H1 (cell line): ENCODE measurements at regions not wholly inside any gene's neighbourhood (a gene's known extent, or its start where the extent isn't known, plus 50 kb on each side); places are given as distances from the start of the nearest gene placed in this dataset.

Source experiments
- CTCF ChIA-PET: fragments of 300-600 bp; sonication (Branson Sonifier 250); formaldehyde crosslinking; loops from one replicate; lab custom pipeline; 2021; ENCODE audit not compliant: partially characterized antibody; lab: Charles Lee
- POLR2A ChIA-PET: fragments of 300-600 bp; sonication (Branson Sonifier 250); formaldehyde crosslinking; loops from one replicate; lab custom pipeline; 2021; ENCODE audit warnings: inconsistent platforms; ENCODE audit not compliant: partially characterized antibody; lab: Charles Lee
- DNase-seq, 2 experiments: peaks; one replicate each; pipeline versions ENCODE4 v3.0.0 to v3.0.0-alpha.2; 2010 to 2022; ENCODE audit warnings: low spot score in 2 of 2, low read depth in 1 of 2, mixed read lengths in 1 of 2
- FAIRE-seq: peaks from 2 replicates; lab custom pipeline; 2011; peaks lifted over from hg19 to GRCh38; lab: Jason Lieb, UNC
- H2AFZ ChIP-seq: 2 replicates; pipeline ENCODE4 v1.8.1; 2012; ENCODE audit warnings: low read length, inconsistent platforms
- H2AK5ac ChIP-seq: 2 replicates; pipeline ENCODE4 v1.6.1; 2013; ENCODE audit warnings: low read depth, low read length
- H2BK120ac ChIP-seq: replicated peaks from 2 replicates; pipeline ENCODE3; 2013; ENCODE audit warnings: low read depth, low read length, inconsistent platforms
- H2BK12ac ChIP-seq: 2 replicates; pipeline ENCODE4 v1.6.1; 2013; ENCODE audit warnings: low read depth, low read length
- H2BK15ac ChIP-seq: 2 replicates; pipeline ENCODE4 v1.6.1; 2013; ENCODE audit warnings: low read length
- H2BK20ac ChIP-seq: 2 replicates; pipeline ENCODE4 v1.6.1; 2013; ENCODE audit warnings: low read length
- H2BK5ac ChIP-seq: 2 replicates; pipeline ENCODE4 v1.6.1; 2013; ENCODE audit warnings: low read depth, low read length
- H3K14ac ChIP-seq: 2 replicates; pipeline ENCODE4 v1.6.1; 2013; ENCODE audit warnings: inconsistent platforms; ENCODE audit not compliant: insufficient read length
- H3K18ac ChIP-seq: 2 replicates; pipeline ENCODE4 v1.6.1; 2013; ENCODE audit warnings: low read length; ENCODE audit errors: extremely low read depth
- H3K23ac ChIP-seq: 2 replicates; pipeline ENCODE4 v1.6.1; 2013; ENCODE audit warnings: inconsistent platforms; ENCODE audit not compliant: insufficient read length
- H3K23me2 ChIP-seq: 2 replicates; pipeline ENCODE4 v1.6.1; 2013; ENCODE audit warnings: low read depth, low read length
- H3K27ac ChIP-seq: 2 replicates; pipeline ENCODE4 v1.6.1; 2011; ENCODE audit warnings: low read depth, low read length, inconsistent platforms
- H3K27me3 ChIP-seq, 4 experiments: replicated peaks in 1 of 4; 1 replicate in 1 of 4; 2 replicates in 3 of 4; pipeline versions ENCODE4 v1.6.1 to v1.8.1; 2011 to 2013; ENCODE audit warnings: low read length in 3 of 4, mild to moderate bottlenecking in 3 of 4, inconsistent platforms in 2 of 4, mixed read lengths in 2 of 4, moderate library complexity in 1 of 4; ENCODE audit not compliant: control insufficient read depth in 3 of 4, insufficient read depth in 3 of 4; ENCODE audit errors: extremely low read depth in 1 of 4
- H3K36me3 ChIP-seq, 4 experiments: 2 replicates each; pipeline versions ENCODE4 v1.6.1 to v1.8.1; 2011 to 2013; ENCODE audit warnings: mild to moderate bottlenecking in 4 of 4, low read length in 3 of 4, moderate library complexity in 2 of 4, control low read depth in 1 of 4, inconsistent platforms in 1 of 4; ENCODE audit not compliant: insufficient read depth in 4 of 4, control insufficient read depth in 2 of 4
- H3K4ac ChIP-seq: replicated peaks from 2 replicates; pipeline ENCODE3; 2013; ENCODE audit warnings: low read length, low read depth, mixed read lengths, inconsistent platforms; ENCODE audit not compliant: insufficient read length
- H3K4me1 ChIP-seq, 4 experiments: replicated peaks in 1 of 4; 1 replicate in 1 of 4; 2 replicates in 3 of 4; pipeline versions ENCODE4 v1.6.1 to v1.8.1; 2011 to 2013; ENCODE audit warnings: low read length in 3 of 4, inconsistent platforms in 2 of 4, mixed read lengths in 1 of 4; ENCODE audit not compliant: insufficient read depth in 4 of 4, control insufficient read depth in 3 of 4
- H3K4me2 ChIP-seq, 2 experiments: 2 replicates each; pipeline versions ENCODE4 v1.6.1 to v1.8.1; 2011 to 2013; ENCODE audit warnings: low read depth in 2 of 2, low read length in 2 of 2, control low read depth in 1 of 2, inconsistent platforms in 1 of 2, mild to moderate bottlenecking in 1 of 2; ENCODE audit not compliant: insufficient read depth in 1 of 2
- H3K4me3 ChIP-seq, 4 experiments: fragments of 200-600, 300-600 bp in 1 of 4; sonication (generic), shearing (Covaris generic), sonication (Bioruptor Twin) in 1 of 4; 2 replicates each; pipeline versions ENCODE4 v1.5.1 to v1.8.1; 2011 to 2016; ENCODE audit warnings: low read length in 4 of 4, low read depth in 3 of 4, control low read depth in 2 of 4, inconsistent platforms in 2 of 4, mild to moderate bottlenecking in 2 of 4, mixed read lengths in 1 of 4, moderate library complexity in 1 of 4; ENCODE audit not compliant: insufficient read depth in 2 of 4; ENCODE audit errors: extremely low read depth in 1 of 4
- H3K56ac ChIP-seq: replicated peaks from 2 replicates; pipeline ENCODE3; 2013; ENCODE audit warnings: low read depth, mild to moderate bottlenecking, mixed read lengths, low read length, inconsistent platforms; ENCODE audit not compliant: insufficient read length
- H3K79me1 ChIP-seq: 2 replicates; pipeline ENCODE4 v1.6.1; 2013; ENCODE audit warnings: low read depth, low read length, control low read depth
- H3K79me2 ChIP-seq, 2 experiments: 2 replicates each; pipeline versions ENCODE4 v1.6.1 to v1.8.1; 2012 to 2013; ENCODE audit warnings: low read length in 2 of 2, mild to moderate bottlenecking in 2 of 2, inconsistent platforms in 1 of 2; ENCODE audit not compliant: insufficient read depth in 2 of 2, control insufficient read depth in 1 of 2
- H3K9ac ChIP-seq, 4 experiments: replicated peaks in 1 of 4; 1 replicate in 1 of 4; 2 replicates in 3 of 4; pipeline versions ENCODE4 v1.6.1 to v1.8.1; 2011 to 2013; ENCODE audit warnings: low read depth in 3 of 4, low read length in 3 of 4, control low read depth in 2 of 4, mild to moderate bottlenecking in 2 of 4, moderate library complexity in 2 of 4, inconsistent platforms in 1 of 4; ENCODE audit errors: extremely low read depth in 1 of 4
- H3K9me3 ChIP-seq, 2 experiments: 2 replicates each; pipeline versions ENCODE4 v1.6.1 to v1.8.1; 2012 to 2013; ENCODE audit warnings: mild to moderate bottlenecking in 2 of 2, moderate library complexity in 2 of 2, control low read depth in 1 of 2, inconsistent platforms in 1 of 2, low read depth in 1 of 2, low read length in 1 of 2, mixed read lengths in 1 of 2; ENCODE audit not compliant: insufficient read depth in 2 of 2
- H4K20me1 ChIP-seq, 2 experiments: replicated peaks in 1 of 2; 2 replicates each; pipeline versions ENCODE3 to v1.8.1; 2011 to 2013; ENCODE audit warnings: inconsistent platforms in 2 of 2, low read length in 2 of 2, mild to moderate bottlenecking in 1 of 2; ENCODE audit not compliant: insufficient read depth in 2 of 2, control insufficient read depth in 1 of 2
- H4K5ac ChIP-seq: 2 replicates; pipeline ENCODE4 v1.6.1; 2013; ENCODE audit warnings: low read length, low read depth, mixed read lengths, inconsistent platforms; ENCODE audit not compliant: insufficient read length
- H4K8ac ChIP-seq: 2 replicates; pipeline ENCODE4 v1.8.0; 2013; ENCODE audit warnings: mild to moderate bottlenecking, moderate library complexity, low read length, inconsistent platforms; ENCODE audit not compliant: insufficient read depth; ENCODE audit errors: extremely low read depth
- H4K91ac ChIP-seq: replicated peaks from 2 replicates; pipeline ENCODE3; 2013; ENCODE audit warnings: low read length, mixed read lengths, inconsistent platforms; ENCODE audit not compliant: insufficient read length
- BRCA1 ChIP-seq: IDR thresholded peaks from 2 replicates; pipeline ENCODE4 v1.6.1; 2012; ENCODE audit warnings: low read depth, low read length, improper control_type of control experiment
- CREB1 ChIP-seq: IDR thresholded peaks from 2 replicates; pipeline ENCODE4 v1.6.1; 2012; ENCODE audit warnings: inconsistent platforms
- MAFK ChIP-seq: IDR thresholded peaks from 2 replicates; pipeline ENCODE4 v1.6.1; 2012; ENCODE audit warnings: low read depth, mild to moderate bottlenecking, improper control_type of control experiment, low read length
- SIRT6 ChIP-seq: IDR thresholded peaks from one replicate; pipeline ENCODE4 v1.7.1; 2012; ENCODE audit warnings: low read length, inconsistent platforms
- SP4 ChIP-seq: IDR thresholded peaks from 2 replicates; pipeline ENCODE4 v1.6.1; 2012; ENCODE audit warnings: low read length, inconsistent platforms
- TEAD4 ChIP-seq: IDR thresholded peaks from 2 replicates; pipeline ENCODE4 v1.6.1; 2012; ENCODE audit warnings: low read depth, low read length, inconsistent platforms, mixed read lengths

DNA sequence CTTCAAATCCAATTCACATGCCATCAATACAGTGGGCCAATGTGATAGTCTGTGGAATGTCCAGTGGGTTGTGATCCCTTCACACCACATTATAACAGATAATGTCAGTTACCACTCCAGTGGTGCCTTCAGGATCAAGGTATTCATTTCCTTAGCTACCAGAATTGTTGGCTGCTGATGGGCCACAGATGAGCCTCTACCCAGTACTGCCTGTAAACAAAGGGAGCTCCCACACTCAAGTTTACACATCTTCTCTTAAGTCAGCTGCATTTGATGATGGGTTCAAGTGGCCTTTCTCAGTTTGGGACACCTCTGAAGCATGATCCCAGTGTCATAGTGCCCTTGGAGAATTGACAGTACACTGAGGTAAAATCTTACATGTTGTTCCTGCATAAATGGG lies 477.0 kb upstream of the CD180 start:
- no peak overlapping the region for H2AK5ac ChIP-seq
- H3K36me3 ChIP-seq, result no peaks in the 10 kb centered on the region; a peak in 1 of 8 replicates
- TF ChIP-seq TEAD4 (no peak), SIRT6 (no peak), MAFK (no peak), SP4 (no peak), CREB1 (no peak), BRCA1 (no peak)
- H3K23me2 ChIP-seq, result no peaks in the 10 kb centered on the region
- no peaks in the 10 kb centered on the region for H4K20me1 ChIP-seq
- H4K91ac ChIP-seq, result no peak overlapping the region
- no peak overlapping the region for H3K4me3 ChIP-seq
- H3K79me1 ChIP-seq, result no peaks in the 10 kb centered on the region
- H3K9me3 ChIP-seq, result no peaks in the 10 kb centered on the region
- H3K18ac ChIP-seq, result no peak overlapping the region
- peaks cover 0 to 3% (median 0%) of the 10 kb centered on the region in 4 experiments; a peak in 1 of 7 replicates for H3K4me1 ChIP-seq
- FAIRE-seq (no peak), DNase-seq (no peak)
- H2BK12ac ChIP-seq, result no peak overlapping the region
- no peak overlapping the region for H3K56ac ChIP-seq
- H4K8ac ChIP-seq, result no peak overlapping the region
- H3K79me2 ChIP-seq, result no peaks in the 10 kb centered on the region
- H3K27ac ChIP-seq, result no peak overlapping the region
- no peak overlapping the region for H3K9ac ChIP-seq
- H2BK5ac ChIP-seq, result no peak overlapping the region
- H3K27me3 ChIP-seq, result no peaks in the 10 kb centered on the region
- H3K4ac ChIP-seq, result no peak overlapping the region
- CTCF ChIA-PET, result interaction anchor here (0.6 kb wide), 1 partner anchor 114 kb away, joined by 3 read pairs; no protein-coding TSS in a partner anchor
- no peak overlapping the region for H3K4me2 ChIP-seq
- POLR2A ChIA-PET, result no interaction called here
- H3K14ac ChIP-seq, result no peak overlapping the region
- no peak overlapping the region for H2BK120ac ChIP-seq
- no peak overlapping the region for H4K5ac ChIP-seq
- H3K23ac ChIP-seq, result no peak overlapping the region
- H2BK15ac ChIP-seq, result no peak overlapping the region
- no peak overlapping the region for H2BK20ac ChIP-seq
- H2AFZ ChIP-seq, result no peak overlapping the region
